ENCODE measurements at regions not wholly inside any gene's neighbourhood (a gene's known extent, or its start where the extent isn't known, plus 50 kb on each side); places are given as distances from the start of the nearest gene placed in this dataset.
"Not testable (repeated sequence)": the region's sequence is repeated elsewhere in the genome, so short reads cannot be mapped to it uniquely, and the experiment has no call there.

DNA sequence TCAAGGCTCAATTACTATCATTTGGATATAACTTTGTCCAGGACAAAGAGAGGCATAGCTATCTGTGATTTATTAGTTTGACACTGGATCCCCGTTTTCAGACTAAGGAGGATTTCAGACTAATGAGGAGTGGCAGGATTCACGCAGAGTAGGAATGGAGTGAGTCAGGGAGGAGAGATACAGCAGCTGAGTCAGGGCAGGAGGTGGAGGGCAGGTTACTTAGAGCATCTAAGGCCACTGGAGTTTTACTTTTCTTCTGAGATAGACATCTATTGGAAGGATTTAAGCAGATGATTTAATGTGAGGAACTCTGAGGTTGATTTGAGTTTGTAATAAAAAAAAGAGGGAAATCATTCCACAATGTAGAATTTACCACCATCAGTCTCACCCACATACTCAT is 110.6 kb downstream of the RPIA start:
- not testable (repeated sequence) for H3K4me3 ChIP-seq; H3K27ac ChIP-seq; H3K27me3 ChIP-seq; DNase-seq (ENCODE audit: low read depth in 1 of 2, low spot score in 1 of 2); H3K36me3 ChIP-seq; H3K4me1 ChIP-seq (ENCODE audit: low read depth); H3K9me3 ChIP-seq (ENCODE audit: low read depth)

GRCh38 chr2:88807237-88807962 is 115.9 kb downstream of the RPIA start:
- Histone ChIP-seq H3K27ac (no peak overlapping the region), H3K4me3 (no peak overlapping the region), H3K4me1 (ENCODE audit: low read depth) (no peaks in the 10 kb centered on the region), H3K27me3 (no peaks in the 10 kb centered on the region), H3K36me3 (no peaks in the 10 kb centered on the region), H3K9me3 (ENCODE audit: low read depth) (no peaks in the 10 kb centered on the region)
- TF ChIP-seq, protein P1, sequence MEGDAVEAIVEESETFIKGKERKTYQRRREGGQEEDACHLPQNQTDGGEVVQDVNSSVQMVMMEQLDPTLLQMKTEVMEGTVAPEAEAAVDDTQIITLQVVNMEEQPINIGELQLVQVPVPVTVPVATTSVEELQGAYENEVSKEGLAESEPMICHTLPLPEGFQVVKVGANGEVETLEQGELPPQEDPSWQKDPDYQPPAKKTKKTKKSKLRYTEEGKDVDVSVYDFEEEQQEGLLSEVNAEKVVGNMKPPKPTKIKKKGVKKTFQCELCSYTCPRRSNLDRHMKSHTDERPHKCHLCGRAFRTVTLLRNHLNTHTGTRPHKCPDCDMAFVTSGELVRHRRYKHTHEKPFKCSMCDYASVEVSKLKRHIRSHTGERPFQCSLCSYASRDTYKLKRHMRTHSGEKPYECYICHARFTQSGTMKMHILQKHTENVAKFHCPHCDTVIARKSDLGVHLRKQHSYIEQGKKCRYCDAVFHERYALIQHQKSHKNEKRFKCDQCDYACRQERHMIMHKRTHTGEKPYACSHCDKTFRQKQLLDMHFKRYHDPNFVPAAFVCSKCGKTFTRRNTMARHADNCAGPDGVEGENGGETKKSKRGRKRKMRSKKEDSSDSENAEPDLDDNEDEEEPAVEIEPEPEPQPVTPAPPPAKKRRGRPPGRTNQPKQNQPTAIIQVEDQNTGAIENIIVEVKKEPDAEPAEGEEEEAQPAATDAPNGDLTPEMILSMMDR (IDR thresholded peaks at IDR 0.05; ENCODE audit: low read depth, low read length): no peak
- DNase-seq (ENCODE audit: low read depth in 1 of 2, low spot score in 1 of 2): no peak

DNA sequence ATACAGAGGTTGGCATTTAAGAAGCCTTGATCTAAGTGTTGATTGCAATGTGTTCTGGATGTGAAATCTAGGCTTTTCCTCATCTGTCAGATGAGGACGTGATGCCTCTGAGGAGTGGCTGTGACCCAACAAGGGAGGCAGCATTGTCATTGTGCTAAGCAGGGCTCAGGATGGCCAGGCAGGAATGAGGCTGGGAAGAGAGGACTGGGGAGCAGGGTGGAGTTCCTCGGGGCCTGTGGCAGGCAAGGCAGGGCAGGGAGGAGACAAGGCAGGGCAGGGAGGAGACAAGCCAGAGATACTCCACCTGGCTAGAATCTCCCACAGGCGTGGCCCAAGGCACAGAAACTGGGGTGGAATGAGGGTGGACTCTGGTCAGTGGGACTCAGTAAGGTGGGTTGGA is 116.6 kb downstream of the RPIA start:
- TF ChIP-seq, protein P1 (IDR thresholded peaks at IDR 0.05; ENCODE audit: low read depth, low read length): no peak
- Histone ChIP-seq H3K27me3 (no peaks in the 10 kb centered on the region), H3K4me3 (no peak overlapping the region), H3K4me1 (ENCODE audit: low read depth) (no peaks in the 10 kb centered on the region), H3K9me3 (ENCODE audit: low read depth) (no peaks in the 10 kb centered on the region), H3K36me3 (no peaks in the 10 kb centered on the region), H3K27ac (no peak overlapping the region)
- DNase-seq (ENCODE audit: low read depth in 1 of 2, low spot score in 1 of 2): no peak

DNA sequence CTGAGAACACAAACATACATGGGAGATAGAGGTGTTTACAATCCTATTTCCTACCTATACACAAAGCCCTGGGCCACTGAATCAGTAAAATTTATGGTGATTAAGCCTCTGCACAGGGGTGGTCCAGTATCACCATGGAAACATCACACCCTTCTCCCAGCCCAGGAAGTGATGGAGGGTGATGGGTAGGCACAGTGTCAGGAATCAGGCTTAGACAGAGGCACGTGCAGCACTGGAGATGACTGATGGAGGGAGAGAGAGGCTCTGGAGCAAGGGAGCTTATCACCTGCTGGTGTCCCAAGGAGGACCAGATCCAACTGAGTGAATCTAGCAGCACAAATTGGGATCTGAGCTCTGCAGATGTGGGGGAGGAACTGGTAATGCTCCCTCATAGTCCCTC is 117.2 kb downstream of the RPIA start:
- DNase-seq (ENCODE audit: low read depth in 1 of 2, low spot score in 1 of 2): no peak
- Histone ChIP-seq H3K4me3 (no peak overlapping the region), H3K9me3 (ENCODE audit: low read depth) (no peaks in the 10 kb centered on the region), H3K27ac (no peak overlapping the region), H3K36me3 (no peaks in the 10 kb centered on the region), H3K4me1 (ENCODE audit: low read depth) (no peaks in the 10 kb centered on the region), H3K27me3 (no peaks in the 10 kb centered on the region)
- TF ChIP-seq, protein P1 (IDR thresholded peaks at IDR 0.05; ENCODE audit: low read depth, low read length): no peak

- DNase-seq (ENCODE audit: low read depth in 1 of 2, low spot score in 1 of 2): no peak
- H3K36me3 ChIP-seq: no peaks in the 10 kb centered on the region
- H3K4me1 ChIP-seq (ENCODE audit: low read depth): no peaks in the 10 kb centered on the region
- no peaks in the 10 kb centered on the region for H3K27me3 ChIP-seq
- H3K9me3 ChIP-seq (ENCODE audit: low read depth): no peaks in the 10 kb centered on the region
- TF ChIP-seq, protein P1 (IDR thresholded peaks at IDR 0.05; ENCODE audit: low read depth, low read length): no peak
- no peak overlapping the region for H3K27ac ChIP-seq
- no peak overlapping the region for H3K4me3 ChIP-seq
Observed at GRCh38 chr2:88809216-88809615, 117.7 kb downstream of the RPIA start.

GRCh38 chr2:88810017-88810416 is 118.5 kb downstream of the RPIA start:
- no peaks in the 10 kb centered on the region for H3K9me3 ChIP-seq (ENCODE audit: low read depth)
- TF ChIP-seq, protein P1 (IDR thresholded peaks at IDR 0.05; ENCODE audit: low read depth, low read length): no peak
- H3K36me3 ChIP-seq: no peaks in the 10 kb centered on the region
- H3K4me1 ChIP-seq (ENCODE audit: low read depth): no peaks in the 10 kb centered on the region
- no peak overlapping the region for H3K4me3 ChIP-seq
- H3K27me3 ChIP-seq: no peaks in the 10 kb centered on the region
- H3K27ac ChIP-seq: no peak overlapping the region
- no peak for DNase-seq (ENCODE audit: low read depth in 1 of 2, low spot score in 1 of 2)
